HFFc6 (cell line): ENCODE measurements at regions not wholly inside any gene's neighbourhood (a gene's known extent, or its start where the extent isn't known, plus 50 kb on each side); places are given as distances from the start of the nearest gene placed in this dataset.

Experiments
- DNase-seq: peaks from one replicate; pipeline ENCODE4 v3.0.0-alpha.2; 2018
- H3K27ac Mint-ChIP-seq: 2 replicates; pipeline ENCODE4 v1.8.0; 2020; ENCODE audit warnings: mild to moderate bottlenecking, mixed read lengths
- H3K27me3 Mint-ChIP-seq: 2 replicates; pipeline ENCODE4 v1.8.0; 2021; ENCODE audit warnings: mild to moderate bottlenecking, moderate library complexity, mixed read lengths; ENCODE audit not compliant: insufficient read depth
- H3K36me3 Mint-ChIP-seq: 2 replicates; pipeline ENCODE4 v1.8.0; 2021; ENCODE audit warnings: low read depth, mixed read lengths
- H3K4me1 Mint-ChIP-seq: 2 replicates; pipeline ENCODE4 v1.8.0; 2020; ENCODE audit warnings: low read depth, mixed read lengths
- H3K4me3 Mint-ChIP-seq: 2 replicates; pipeline ENCODE4 v1.8.0; 2020; ENCODE audit warnings: mild to moderate bottlenecking, moderate library complexity, mixed read lengths
- H3K9me3 Mint-ChIP-seq: 2 replicates; pipeline ENCODE4 v1.8.0; 2020; ENCODE audit warnings: mild to moderate bottlenecking, mixed read lengths
- CTCF ChIP-seq: fragments of 200-600 bp; sonication (generic); IDR thresholded peaks from 2 replicates; pipeline ENCODE4 v1.5.0; 2021; ENCODE audit warnings: antibody characterized with exemption, mild to moderate bottlenecking

GRCh38 chr5:128649192-128649591 lies 111.1 kb upstream of the FBN2 start:
- peak; percentile 23 for DNase-seq
- peaks cover 2% of the 10 kb centered on the region; the same call in 1 of the 2 replicates for H3K27me3 Mint-ChIP-seq
- H3K9me3 Mint-ChIP-seq, result peaks cover under 1% of the 10 kb centered on the region; the same call in 1 of the 2 replicates
- peak overlapping the region; percentile 22; the same call in 1 of the 2 replicates for H3K27ac Mint-ChIP-seq
- H3K4me1 Mint-ChIP-seq, result peaks cover 42% of the 10 kb centered on the region
- no peak for TF ChIP-seq CTCF
- no peak overlapping the region; the same call in 1 of the 2 replicates for H3K4me3 Mint-ChIP-seq
- H3K36me3 Mint-ChIP-seq, result peaks cover 4% of the 10 kb centered on the region; the same call in 1 of the 2 replicates

- H3K27me3 Mint-ChIP-seq, result no peaks in the 10 kb centered on the region
- H3K9me3 Mint-ChIP-seq, result peaks cover 8% of the 10 kb centered on the region; the same call in 1 of the 2 replicates
- no peaks in the 10 kb centered on the region for H3K36me3 Mint-ChIP-seq
- no peak for DNase-seq
- TF ChIP-seq CTCF, result no peak
- H3K27ac Mint-ChIP-seq, result no peak overlapping the region
- peaks cover 5% of the 10 kb centered on the region for H3K4me1 Mint-ChIP-seq
- no peak overlapping the region for H3K4me3 Mint-ChIP-seq
These were observed 125.0 kb upstream of the FBN2 start for GRCh38 chr5:128662997-128663396.

- no peaks in the 10 kb centered on the region for H3K27me3 Mint-ChIP-seq
- no peak for TF ChIP-seq CTCF
- H3K36me3 Mint-ChIP-seq, result peaks cover 6% of the 10 kb centered on the region
- no peaks in the 10 kb centered on the region; the same call in 1 of the 2 replicates for H3K9me3 Mint-ChIP-seq
- peaks cover 15% of the 10 kb centered on the region for H3K4me1 Mint-ChIP-seq
- no peak for DNase-seq
- no peak overlapping the region for H3K4me3 Mint-ChIP-seq
- no peak overlapping the region for H3K27ac Mint-ChIP-seq
These were observed 127.8 kb upstream of the FBN2 start for GRCh38 chr5:128665747-128666355.

GRCh38 chr5:128667152-128667551 lies 129.1 kb upstream of the FBN2 start:
- no peak for DNase-seq
- Mint-ChIP-seq H3K36me3 (peaks cover 6% of the 10 kb centered on the region), H3K27ac (no peak overlapping the region), H3K27me3 (no peaks in the 10 kb centered on the region), H3K9me3 (no peaks in the 10 kb centered on the region; the same call in 1 of the 2 replicates), H3K4me1 (peaks cover 20% of the 10 kb centered on the region), H3K4me3 (no peak overlapping the region)
- TF ChIP-seq CTCF, result peak; percentile 48; the same call in 1 of the 2 replicates

GRCh38 chr5:128667751-128668150 lies 129.7 kb upstream of the FBN2 start:
- Mint-ChIP-seq H3K4me1 (peaks cover 26% of the 10 kb centered on the region), H3K4me3 (no peak overlapping the region), H3K27me3 (no peaks in the 10 kb centered on the region), H3K9me3 (no peaks in the 10 kb centered on the region; the same call in 1 of the 2 replicates), H3K27ac (no peak overlapping the region), H3K36me3 (peaks cover 6% of the 10 kb centered on the region)
- TF ChIP-seq CTCF, result no peak
- DNase-seq, result no peak
